Uterus (tissue), 3 donors: ENCODE measurements at regions not wholly inside any gene's neighbourhood (a gene's known extent, or its start where the extent isn't known, plus 50 kb on each side); places are given as distances from the start of the nearest gene placed in this dataset.

Experiments
- DNase-seq, 2 donors: peaks; one replicate each; pipeline ENCODE4 v3.0.0-alpha.2; 2019 to 2020
- H3K27ac ChIP-seq, 2 donors: fragments of 200-600 bp; sonication (generic); 1 replicate in 1 of 2; 2 replicates in 1 of 2; pipeline ENCODE4 v1.5.1; 2016 to 2018
- H3K27me3 ChIP-seq, 2 donors: fragments of 200-600 bp; sonication (generic); one replicate each; pipeline ENCODE4 v1.5.1; 2018 to 2019; ENCODE audit warnings: control low read depth in 1 of 2
- H3K36me3 ChIP-seq, 2 donors: fragments of 200-600 bp; sonication (generic); one replicate each; pipeline ENCODE4 v1.5.1; 2019; ENCODE audit warnings: control low read depth in 1 of 2
- H3K4me1 ChIP-seq, 2 donors: fragments of 200-600 bp; sonication (generic); one replicate each; pipeline ENCODE4 v1.5.1; 2018 to 2019; ENCODE audit warnings: control low read depth in 1 of 2
- H3K4me3 ChIP-seq, 2 donors: fragments of 200-600 bp; sonication (generic); 1 replicate in 1 of 2; 2 replicates in 1 of 2; pipeline ENCODE4 v1.5.1; 2018 to 2019; ENCODE audit warnings: mild to moderate bottlenecking in 1 of 2
- H3K9me3 ChIP-seq, 2 donors: fragments of 200-600 bp; sonication (generic); one replicate each; pipeline ENCODE4 v1.5.1; 2019; ENCODE audit warnings: control low read depth in 1 of 2
- POLR2A ChIP-seq, 2 donors: fragments of 450-650 bp; IDR thresholded peaks; one replicate each; pipeline ENCODE4 v1.6.1; 2016; ENCODE audit warnings: antibody characterized with exemption in 2 of 2, mild to moderate bottlenecking in 1 of 2, moderate library complexity in 1 of 2
- intact Hi-C: fragments of 100-400 bp; cut with DNase I; formaldehyde crosslinking; loops from one replicate; pipeline ENCODE4 v1.15.1; 2023; ENCODE audit warnings: low total_unique reads
- TF ChIP-seq, protein P1 (sequence below), 4 experiments: fragments of 200-600 bp in 2 of 4; fragments of 450-650 bp in 2 of 4; sonication (generic) in 2 of 4; IDR thresholded peaks; one replicate each; pipeline ENCODE4 v1.5.1; 2016 to 2019; ENCODE audit warnings: antibody characterized with exemption in 4 of 4, mild to moderate bottlenecking in 2 of 4, moderate library complexity in 1 of 4
- donor health status: DM: yes; HTN: yes; CAD: no.

DNA sequence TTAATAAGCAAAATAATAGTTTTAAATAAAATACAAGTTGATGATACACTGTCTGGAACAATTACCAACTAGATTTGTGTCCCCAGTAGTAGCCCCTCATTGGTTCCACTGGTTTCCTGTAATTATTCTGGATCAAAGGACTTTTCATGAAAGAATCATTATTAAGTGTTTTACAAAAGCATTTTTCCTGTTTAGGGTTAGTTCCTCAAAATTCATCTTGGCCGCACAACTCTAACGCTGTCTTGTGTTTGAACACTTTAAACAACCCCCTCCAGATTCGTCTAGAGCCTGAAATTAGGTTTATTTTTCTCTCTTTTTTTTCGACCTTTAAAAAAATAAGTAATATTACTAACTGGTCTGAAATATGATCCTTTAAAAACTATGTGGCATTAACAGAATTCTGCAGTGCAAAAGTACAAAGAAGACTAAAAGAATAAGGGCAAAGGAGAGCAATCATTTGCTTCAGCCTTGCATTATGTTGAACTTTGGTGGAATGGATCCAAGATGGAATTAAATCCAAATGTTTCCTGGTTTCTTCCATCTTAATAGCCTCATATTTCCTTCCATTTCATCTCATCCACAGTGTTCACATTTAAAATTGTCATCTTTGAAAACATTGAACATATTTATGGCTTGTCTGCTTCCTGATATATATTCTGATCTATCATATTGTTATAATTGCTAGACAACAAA lies 678.4 kb downstream of the IRS1 start:
- Histone ChIP-seq H3K4me3 (no peak overlapping the region), H3K27me3 (no peaks in the 10 kb centered on the region), H3K36me3 (no peaks in the 10 kb centered on the region), H3K4me1 (peaks cover 0 to 4% of the 10 kb centered on the region in 2 donors), H3K27ac (no peak overlapping the region), H3K9me3 (no peaks in the 10 kb centered on the region)
- TF ChIP-seq POLR2A (IDR thresholded peaks at IDR 0.05) = no peak
- intact Hi-C loops = no loop called here
- no peak for DNase-seq

DNA sequence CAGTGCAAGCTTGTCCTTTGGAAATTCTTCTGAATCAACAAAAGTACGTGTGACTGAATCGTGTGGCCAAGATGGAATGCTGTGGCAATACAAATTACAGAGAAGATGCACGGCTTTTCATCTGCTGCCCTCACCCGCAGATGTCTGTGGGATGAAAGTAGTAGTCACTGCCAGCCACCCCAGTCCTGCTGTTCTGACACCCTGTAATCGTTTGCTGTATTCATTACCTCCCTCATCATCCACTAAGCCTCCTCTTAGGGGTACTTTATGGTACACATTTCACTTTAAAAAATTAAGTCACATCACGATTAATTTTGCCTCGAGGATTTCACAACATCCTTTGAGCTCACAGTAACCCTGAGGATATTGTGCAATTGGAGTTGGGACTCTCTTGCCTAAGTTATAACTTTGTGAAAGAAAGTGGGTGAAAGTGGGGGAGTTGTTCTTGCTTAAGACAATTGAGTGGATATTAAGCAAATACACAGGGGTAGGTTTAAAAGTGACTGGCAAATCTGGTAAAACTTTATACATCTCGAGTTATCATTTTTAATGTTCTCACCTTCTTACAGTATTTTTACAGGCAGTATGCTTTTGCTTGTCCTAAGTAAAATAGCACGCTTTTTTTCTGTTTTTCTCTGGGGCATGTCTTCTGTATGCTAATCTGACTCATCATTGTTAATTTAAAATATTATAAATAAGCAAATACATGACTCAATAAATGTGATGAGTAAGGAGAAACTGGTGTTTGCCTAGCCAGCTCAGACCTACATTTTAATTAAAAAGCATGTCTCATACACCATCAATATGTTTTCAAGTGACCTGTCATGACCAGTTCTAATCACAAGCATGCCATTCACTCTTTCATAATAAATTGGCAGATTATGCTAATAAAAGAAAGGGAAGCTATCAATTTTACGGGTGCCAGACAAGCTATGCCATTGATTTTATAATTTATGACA lies 680.9 kb downstream of the IRS1 start:
- Histone ChIP-seq H3K4me1 (no peaks in the 10 kb centered on the region), H3K36me3 (no peaks in the 10 kb centered on the region), H3K9me3 (no peaks in the 10 kb centered on the region), H3K27me3 (no peaks in the 10 kb centered on the region), H3K27ac (peak overlapping the region; percentile 59 to 78), H3K4me3 (peak overlapping the region in 1 of 2 donors; percentile 20)
- intact Hi-C loops = loop anchor here (5.0 kb wide), 1 partner anchor 679 kb away; the partner anchor contains the start of gene IRS1
- peak; percentile 32 to 52 for DNase-seq
- TF ChIP-seq, protein P1, sequence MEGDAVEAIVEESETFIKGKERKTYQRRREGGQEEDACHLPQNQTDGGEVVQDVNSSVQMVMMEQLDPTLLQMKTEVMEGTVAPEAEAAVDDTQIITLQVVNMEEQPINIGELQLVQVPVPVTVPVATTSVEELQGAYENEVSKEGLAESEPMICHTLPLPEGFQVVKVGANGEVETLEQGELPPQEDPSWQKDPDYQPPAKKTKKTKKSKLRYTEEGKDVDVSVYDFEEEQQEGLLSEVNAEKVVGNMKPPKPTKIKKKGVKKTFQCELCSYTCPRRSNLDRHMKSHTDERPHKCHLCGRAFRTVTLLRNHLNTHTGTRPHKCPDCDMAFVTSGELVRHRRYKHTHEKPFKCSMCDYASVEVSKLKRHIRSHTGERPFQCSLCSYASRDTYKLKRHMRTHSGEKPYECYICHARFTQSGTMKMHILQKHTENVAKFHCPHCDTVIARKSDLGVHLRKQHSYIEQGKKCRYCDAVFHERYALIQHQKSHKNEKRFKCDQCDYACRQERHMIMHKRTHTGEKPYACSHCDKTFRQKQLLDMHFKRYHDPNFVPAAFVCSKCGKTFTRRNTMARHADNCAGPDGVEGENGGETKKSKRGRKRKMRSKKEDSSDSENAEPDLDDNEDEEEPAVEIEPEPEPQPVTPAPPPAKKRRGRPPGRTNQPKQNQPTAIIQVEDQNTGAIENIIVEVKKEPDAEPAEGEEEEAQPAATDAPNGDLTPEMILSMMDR (IDR thresholded peaks at IDR 0.05) = no peak
- no peak for TF ChIP-seq POLR2A (IDR thresholded peaks at IDR 0.05)

DNA sequence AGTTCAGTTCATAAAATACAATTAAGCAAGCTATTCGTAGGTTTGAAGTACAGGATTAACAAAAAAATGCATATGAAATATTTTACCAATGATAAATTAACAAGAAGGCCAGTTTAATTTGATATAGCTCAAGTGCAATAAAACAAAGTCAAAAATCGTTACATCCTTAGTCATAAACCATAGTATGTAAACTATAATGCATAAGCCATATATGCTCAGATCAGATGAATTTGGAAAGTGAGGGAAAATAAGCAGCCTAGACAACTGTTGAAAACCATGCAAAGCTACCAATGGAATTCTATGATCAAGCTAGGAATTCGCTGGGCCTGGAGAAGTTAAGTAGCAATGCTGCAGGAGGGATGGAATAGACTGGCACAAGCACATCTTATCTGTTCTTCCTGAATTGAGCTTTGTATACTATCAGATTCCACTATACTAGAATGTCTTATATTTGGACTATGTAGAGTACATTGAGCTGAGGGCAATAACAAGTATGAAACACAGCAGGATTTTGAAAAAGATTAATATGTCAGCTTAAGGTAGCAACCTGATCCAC lies 682.0 kb downstream of the IRS1 start:
- intact Hi-C loops = loop anchor here (5.0 kb wide), 1 partner anchor 680 kb away; the partner anchor contains the start of gene IRS1
- DNase-seq = no peak
- no peaks in the 10 kb centered on the region for H3K36me3 ChIP-seq
- no peaks in the 10 kb centered on the region for H3K4me1 ChIP-seq
- peak overlapping the region; percentile 59 to 78 for H3K27ac ChIP-seq
- H3K27me3 ChIP-seq = no peaks in the 10 kb centered on the region
- H3K9me3 ChIP-seq = no peaks in the 10 kb centered on the region
- TF ChIP-seq, protein P1 (IDR thresholded peaks at IDR 0.05) = no peak
- TF ChIP-seq POLR2A (IDR thresholded peaks at IDR 0.05) = no peak
- no peak overlapping the region for H3K4me3 ChIP-seq

DNA sequence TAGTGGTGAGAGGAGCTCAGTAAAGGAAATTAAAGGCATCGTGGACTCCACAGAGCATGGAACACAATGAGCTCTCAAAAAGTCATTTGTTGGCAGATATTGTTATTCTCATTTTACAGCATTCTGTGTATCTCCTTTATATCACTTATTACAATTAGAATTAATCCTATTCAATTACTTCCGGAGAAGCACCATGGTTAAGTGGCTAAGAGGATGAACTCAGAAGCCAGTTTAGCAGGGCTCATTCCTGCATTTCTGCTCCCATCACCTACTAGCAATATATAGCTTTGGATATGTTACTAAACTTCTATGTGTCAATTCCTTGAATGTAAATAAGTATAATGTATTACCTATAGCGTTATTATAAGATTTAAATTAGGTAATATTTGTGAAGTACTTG lies 683.3 kb downstream of the IRS1 start:
- no peaks in the 10 kb centered on the region for H3K36me3 ChIP-seq
- H3K4me3 ChIP-seq = no peak overlapping the region
- no peaks in the 10 kb centered on the region for H3K9me3 ChIP-seq
- DNase-seq = no peak
- H3K27me3 ChIP-seq = no peaks in the 10 kb centered on the region
- peak overlapping the region; percentile 8 to 48 for H3K27ac ChIP-seq
- intact Hi-C loops = loop anchor here (5.0 kb wide), 1 partner anchor 681 kb away; the partner anchor contains the start of gene IRS1
- no peaks in the 10 kb centered on the region for H3K4me1 ChIP-seq
- TF ChIP-seq, protein P1 (IDR thresholded peaks at IDR 0.05) = no peak
- no peak for TF ChIP-seq POLR2A (IDR thresholded peaks at IDR 0.05)

DNA sequence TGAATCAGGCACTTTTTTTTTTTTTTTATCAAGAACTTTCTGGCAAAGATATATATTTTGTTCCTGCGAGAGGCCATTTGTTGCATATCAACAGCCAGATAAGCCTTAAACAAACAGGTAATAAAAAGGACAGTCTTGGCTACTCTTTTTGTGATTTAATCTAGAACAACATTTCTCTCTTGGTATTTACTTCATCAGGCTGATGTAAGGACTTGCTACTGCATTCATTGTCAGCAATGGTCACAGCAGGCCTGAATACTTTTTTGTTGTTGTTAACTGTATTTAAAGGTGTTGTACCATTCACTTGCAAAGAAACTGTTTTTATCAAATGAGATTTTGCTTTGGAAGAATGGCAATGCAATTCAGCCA lies 683.8 kb downstream of the IRS1 start:
- Histone ChIP-seq H3K27ac (peak overlapping the region; percentile 31 to 48), H3K9me3 (no peaks in the 10 kb centered on the region), H3K36me3 (no peaks in the 10 kb centered on the region), H3K4me3 (no peak overlapping the region), H3K4me1 (no peaks in the 10 kb centered on the region), H3K27me3 (no peaks in the 10 kb centered on the region)
- no peak for DNase-seq
- intact Hi-C loops = loop anchor here (5.0 kb wide), 1 partner anchor 681 kb away; the partner anchor contains the start of gene IRS1
- TF ChIP-seq, protein P1 (IDR thresholded peaks at IDR 0.05) = no peak
- TF ChIP-seq POLR2A (IDR thresholded peaks at IDR 0.05) = no peak
